Ovary (tissue), 3 donors: ENCODE measurements at regions not wholly inside any gene's neighbourhood (a gene's known extent, or its start where the extent isn't known, plus 50 kb on each side); places are given as distances from the start of the nearest gene placed in this dataset.

ENCODE experiments used
- EP300 ChIP-seq: sonication (generic); formaldehyde crosslinking; IDR thresholded peaks from one replicate; pipeline ENCODE4 v1.6.1; 2017; ENCODE audit warnings: antibody characterized with exemption
- POLR2A ChIP-seq: fragments of 450-650 bp; IDR thresholded peaks from one replicate; pipeline ENCODE4 v1.6.1; 2017; ENCODE audit warnings: antibody characterized with exemption, mild to moderate bottlenecking, moderate library complexity
- TF ChIP-seq, protein P1 (sequence below), 3 donors: fragments of 450-650 bp in 2 of 3; fragments of 200-600 bp in 1 of 3; IDR thresholded peaks; one replicate each; pipeline versions ENCODE4 v1.5.1 to v1.8.0; 2016 to 2022; ENCODE audit warnings: antibody characterized with exemption in 3 of 3, mild to moderate bottlenecking in 1 of 3
- donor health status: DM: no; HTN: no; CAD: no.

DNA sequence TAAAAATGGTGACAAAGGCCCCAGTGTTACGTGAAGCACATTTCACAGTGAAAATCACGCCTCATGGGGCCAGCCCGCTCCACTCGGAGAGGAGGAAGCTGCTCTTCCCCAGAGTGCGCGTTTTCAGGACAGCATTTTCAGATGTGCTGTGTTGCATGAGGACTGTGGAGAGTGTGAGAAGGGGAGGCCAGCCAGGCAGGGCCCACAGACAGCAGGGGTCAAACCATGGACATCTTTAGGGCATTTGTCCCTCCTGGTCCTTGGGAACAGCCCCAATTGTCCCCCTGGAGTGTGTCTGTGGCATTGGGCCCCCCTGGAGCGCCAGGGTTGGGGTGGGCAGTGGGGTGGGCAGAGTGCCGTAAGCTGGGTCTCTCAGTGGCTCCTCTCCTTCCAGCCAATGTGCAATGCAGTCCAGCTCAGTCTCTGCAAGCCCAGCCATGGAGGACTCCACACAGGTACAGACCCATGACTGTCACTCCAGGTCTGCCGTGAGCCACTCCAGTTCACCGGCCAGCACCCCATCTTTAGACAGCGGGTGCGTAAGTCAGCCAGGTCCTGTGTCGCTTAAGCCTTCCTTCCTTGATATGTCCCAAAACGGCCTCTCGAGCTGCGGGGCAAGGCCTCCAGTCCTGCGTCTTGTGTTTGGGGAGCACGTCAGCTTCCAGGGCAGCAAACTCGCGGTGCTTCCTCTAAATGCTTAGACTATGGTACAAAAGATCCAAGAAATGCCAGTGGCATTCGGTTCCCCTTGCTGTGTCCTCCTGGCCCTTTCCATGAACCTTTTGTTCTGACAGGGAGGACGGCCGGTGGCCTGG is 159.3 kb upstream of the AFDN start:
- TF ChIP-seq POLR2A, result no peak
- TF ChIP-seq, protein P1, sequence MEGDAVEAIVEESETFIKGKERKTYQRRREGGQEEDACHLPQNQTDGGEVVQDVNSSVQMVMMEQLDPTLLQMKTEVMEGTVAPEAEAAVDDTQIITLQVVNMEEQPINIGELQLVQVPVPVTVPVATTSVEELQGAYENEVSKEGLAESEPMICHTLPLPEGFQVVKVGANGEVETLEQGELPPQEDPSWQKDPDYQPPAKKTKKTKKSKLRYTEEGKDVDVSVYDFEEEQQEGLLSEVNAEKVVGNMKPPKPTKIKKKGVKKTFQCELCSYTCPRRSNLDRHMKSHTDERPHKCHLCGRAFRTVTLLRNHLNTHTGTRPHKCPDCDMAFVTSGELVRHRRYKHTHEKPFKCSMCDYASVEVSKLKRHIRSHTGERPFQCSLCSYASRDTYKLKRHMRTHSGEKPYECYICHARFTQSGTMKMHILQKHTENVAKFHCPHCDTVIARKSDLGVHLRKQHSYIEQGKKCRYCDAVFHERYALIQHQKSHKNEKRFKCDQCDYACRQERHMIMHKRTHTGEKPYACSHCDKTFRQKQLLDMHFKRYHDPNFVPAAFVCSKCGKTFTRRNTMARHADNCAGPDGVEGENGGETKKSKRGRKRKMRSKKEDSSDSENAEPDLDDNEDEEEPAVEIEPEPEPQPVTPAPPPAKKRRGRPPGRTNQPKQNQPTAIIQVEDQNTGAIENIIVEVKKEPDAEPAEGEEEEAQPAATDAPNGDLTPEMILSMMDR (IDR thresholded peaks at IDR 0.05), result no peak
- no peak for TF ChIP-seq EP300
